GM18873 (cell line): ENCODE measurements at regions not wholly inside any gene's neighbourhood (a gene's known extent, or its start where the extent isn't known, plus 50 kb on each side); places are given as distances from the start of the nearest gene placed in this dataset.

ENCODE experiments used
- ATAC-seq: cut with Tn5 transposase; IDR thresholded peaks from one replicate; pipeline ENCODE4 v1.9.1; 2021; ENCODE audit warnings: mild to moderate bottlenecking, moderate library complexity, moderate number of reproducible peaks; ENCODE audit not compliant: unreplicated experiment, low FRiP score

DNA sequence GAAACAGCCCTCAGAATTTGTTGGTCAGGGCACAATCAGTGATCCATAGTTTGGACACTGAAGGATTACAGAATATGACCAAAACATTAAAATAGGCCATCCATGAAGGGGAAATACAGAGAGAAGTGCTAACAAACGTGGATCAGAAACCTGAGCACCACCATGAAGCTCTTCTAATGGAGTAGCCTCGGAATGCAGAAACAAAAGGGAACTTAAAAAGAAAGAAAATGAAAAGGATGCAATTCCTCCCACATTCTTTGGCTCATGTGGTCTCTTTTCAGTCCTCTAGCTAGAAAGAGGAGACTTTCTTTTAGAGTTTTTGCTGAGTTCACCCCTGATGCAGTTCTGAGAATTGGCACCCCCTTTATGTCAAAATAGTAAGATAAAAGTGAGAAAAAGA lies 989.8 kb upstream of the B3GALT2 start:
- ATAC-seq: no peak

DNA sequence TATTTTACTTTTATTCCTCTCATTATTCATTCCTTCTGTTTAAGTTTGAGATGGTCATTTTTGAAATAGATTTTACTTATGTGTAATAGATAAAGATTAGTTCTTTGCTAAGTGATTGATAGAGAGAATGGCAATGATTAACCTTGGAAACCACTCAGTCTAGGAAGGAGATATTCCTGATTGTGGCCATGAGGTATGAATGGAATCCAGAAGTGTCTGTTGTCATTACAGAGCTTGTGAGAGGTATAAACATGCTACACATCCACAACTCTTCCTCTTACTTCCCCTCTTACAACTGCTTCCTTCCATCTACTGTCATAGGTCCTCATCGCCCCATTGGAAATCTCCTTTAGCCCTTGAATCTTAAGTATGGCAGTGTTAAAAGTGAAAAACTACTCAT lies 988.8 kb upstream of the B3GALT2 start:
- no peak for ATAC-seq

- no peak for ATAC-seq
These were observed 988.1 kb upstream of the B3GALT2 start for GRCh38 chr1:194174528-194174927.

DNA sequence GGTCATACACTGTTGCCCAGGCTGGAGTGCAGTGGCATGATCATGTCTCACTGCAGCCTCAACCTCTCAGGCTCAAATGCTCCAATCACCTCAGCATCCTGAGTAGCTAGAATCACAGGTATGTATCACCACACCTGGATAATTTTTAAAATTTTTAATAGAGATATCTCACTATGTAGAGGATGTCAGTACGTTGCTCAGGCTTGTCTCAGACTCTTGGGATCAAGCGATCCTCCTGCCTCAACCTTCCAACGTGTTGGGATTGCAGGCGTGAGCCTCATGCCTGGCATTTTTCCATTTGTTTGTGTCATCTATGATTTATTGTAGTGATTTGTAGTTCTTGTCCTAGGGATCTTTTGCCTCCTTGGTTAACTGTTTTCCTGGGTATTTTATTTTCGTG lies 985.2 kb upstream of the B3GALT2 start:
- ATAC-seq: no peak

- ATAC-seq: no peak
These were observed 981.7 kb upstream of the B3GALT2 start for GRCh38 chr1:194167956-194168640.

DNA sequence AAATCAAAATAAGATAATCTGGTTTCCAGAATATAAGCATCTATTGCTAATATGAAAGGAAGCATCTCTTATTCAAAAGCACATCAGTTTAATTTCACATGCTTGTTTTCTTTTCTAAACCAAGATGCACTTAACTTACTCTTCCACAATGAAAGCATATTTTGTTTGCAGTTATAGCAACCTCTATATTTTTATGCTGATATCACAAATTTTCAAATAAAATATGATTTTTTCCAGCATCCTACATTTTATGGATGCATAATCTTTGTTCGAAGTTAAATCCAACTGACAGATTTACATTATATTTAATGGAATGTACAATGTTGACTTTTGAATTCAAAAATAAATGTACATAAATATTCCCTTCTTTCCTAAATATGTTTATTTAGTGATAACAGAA lies 978.3 kb upstream of the B3GALT2 start:
- ATAC-seq: no peak

DNA sequence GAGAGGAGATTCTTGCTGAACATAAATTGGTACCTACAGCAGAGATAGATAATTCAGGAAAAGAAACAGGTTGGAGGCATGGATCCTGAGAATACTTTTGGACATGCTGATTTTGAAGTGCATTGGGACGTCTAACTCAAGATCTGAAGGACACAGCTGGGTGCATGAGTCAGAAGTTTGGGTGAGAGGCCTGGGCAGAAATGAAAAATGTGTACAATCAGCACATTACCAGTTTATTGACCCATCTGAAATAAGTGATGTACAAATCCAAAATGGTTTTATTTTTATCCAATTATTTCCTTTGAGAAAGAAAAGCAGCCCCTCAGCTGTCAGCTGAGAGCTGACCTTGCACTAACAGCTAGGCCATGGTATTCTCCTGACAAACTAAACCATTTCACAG lies 975.2 kb upstream of the B3GALT2 start:
- no peak for ATAC-seq

DNA sequence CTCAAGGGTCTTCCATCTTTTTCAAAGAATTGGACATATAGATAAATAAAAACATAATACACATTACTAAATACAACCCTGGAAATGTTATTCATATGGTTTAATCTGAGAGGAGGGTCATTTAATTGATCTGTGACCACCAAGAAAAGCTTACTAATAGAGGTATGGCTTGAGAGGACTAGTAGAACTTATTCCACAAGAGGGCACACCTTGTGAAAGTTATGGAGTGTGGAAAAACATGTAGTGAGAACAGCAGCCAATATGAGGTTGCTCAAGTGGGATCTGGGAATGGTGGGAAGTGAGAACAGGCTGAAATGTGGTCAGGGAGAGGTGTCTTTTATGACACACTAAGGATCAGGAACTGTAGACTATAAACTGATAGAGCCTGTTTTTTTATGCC lies 973.5 kb upstream of the B3GALT2 start:
- ATAC-seq: no peak

DNA sequence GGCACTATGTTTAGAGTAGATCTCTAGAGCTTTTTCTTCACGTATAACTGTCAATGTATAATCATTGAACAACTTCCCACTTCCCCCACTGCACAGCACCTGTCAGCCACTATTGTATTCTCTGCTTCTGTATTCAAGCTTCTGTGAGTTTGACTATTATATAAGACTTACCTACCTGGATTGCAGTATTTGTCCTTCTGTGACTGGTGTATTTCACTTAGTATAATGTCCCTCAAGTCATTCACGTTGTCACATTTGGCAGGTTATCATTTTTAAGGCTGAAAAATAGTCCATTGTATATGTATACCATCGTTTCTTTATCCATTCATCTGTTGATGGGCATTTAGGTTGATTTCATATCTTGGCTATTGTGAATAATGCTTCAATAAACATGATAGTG lies 969.5 kb upstream of the B3GALT2 start:
- ATAC-seq: no peak

DNA sequence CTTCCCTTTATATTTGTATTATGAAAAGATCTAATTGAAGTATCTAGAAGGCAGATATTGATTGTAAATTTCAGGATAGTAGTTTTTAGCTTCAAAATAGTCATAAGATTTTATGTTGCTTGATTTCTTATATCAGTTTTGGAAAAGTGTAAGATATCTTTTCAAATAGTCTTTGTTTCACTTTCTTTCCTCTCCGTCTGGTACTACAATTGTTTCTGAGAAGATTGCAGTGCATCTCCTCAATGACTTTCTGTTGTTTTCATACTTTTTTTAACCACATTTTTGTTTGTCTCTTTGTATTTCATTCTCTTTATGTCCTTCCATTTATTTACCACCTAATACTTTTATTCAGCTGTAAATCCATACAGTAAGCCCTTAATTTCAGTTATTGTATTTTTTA lies 964.6 kb upstream of the B3GALT2 start:
- ATAC-seq: no peak

DNA sequence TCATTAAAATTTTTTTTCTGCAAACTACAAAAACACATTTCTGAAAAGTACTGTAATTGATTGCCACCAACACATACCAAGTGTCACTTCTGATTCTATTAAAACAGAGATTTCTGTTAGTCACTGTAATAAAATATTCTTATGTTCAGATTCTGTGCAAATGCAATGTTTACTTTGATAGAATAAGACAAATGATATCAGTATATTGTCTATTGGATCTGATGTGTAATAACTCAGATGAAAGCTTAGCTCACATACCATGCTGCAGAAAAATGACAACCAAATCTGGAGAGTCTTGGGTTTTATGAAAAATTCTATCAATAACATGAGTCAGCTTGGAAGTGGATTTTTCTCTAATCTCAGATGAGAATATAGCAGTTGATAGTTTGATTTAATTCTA lies 963.8 kb upstream of the B3GALT2 start:
- ATAC-seq: no peak

GRCh38 chr1:194133152-194133551 lies 946.7 kb upstream of the B3GALT2 start:
- no peak for ATAC-seq

DNA sequence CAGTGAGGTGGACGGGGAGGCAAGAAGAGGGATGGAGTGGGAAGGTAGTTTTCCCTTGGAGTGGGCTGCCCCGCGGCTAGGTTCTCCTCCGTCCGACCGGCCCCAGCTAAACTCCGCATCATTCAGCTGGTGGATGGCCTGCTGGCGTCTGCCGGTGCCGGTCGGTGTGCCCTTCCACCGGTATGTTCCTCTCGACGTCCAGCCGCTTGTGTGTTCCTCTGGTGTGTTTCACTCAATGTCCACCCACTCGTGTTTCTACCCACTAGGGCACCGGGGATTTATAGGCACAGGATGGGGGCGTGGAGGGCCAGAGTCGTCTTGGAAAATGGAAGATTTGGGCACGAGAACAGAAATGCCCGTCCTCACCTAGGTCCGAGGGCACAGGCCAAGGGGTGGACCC lies 931.7 kb upstream of the B3GALT2 start:
- no peak for ATAC-seq

GRCh38 chr1:194117582-194117981 lies 931.2 kb upstream of the B3GALT2 start:
- ATAC-seq: no peak

DNA sequence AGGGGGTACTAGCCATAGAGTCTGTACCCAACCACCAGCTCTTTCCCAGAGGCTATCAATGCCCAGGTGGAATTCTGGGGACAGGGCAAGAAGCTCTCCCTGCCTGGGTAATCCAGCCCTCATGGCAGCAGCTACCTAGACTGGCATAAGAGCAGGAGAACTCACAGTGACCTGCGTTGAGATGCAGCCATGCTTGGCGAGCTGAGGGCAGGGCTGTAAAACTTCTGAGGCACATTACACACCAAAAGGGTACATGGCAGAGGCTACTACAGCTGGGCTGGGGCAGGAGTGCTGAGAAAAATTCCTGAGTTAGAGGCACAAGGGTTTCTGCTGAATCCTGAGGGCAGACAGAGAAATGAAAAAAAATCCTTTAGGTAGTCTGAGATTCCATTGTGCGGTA lies 927.9 kb upstream of the B3GALT2 start:
- ATAC-seq: no peak

DNA sequence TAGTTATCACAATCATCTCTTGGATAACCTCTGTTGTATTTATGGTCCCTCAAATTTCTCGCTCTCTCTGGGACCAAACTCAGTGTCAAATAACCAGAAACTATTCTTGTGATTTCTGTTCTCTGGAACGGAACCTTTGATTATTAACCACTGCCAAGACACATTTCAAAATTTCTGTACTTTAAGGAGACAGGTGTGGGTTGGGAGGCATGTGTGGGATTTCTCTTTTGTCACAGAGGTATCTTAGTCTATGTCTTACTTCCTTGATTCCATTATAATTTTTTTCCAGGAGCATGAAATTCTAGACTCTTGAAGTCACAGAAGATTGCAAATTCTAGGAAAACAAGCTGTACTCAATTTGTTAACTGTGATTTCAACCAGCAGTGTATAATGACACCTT lies 919.0 kb upstream of the B3GALT2 start:
- no peak for ATAC-seq

- ATAC-seq: no peak
These were observed 917.9 kb upstream of the B3GALT2 start for GRCh38 chr1:194104247-194104844.

GRCh38 chr1:194103516-194104246 lies 917.3 kb upstream of the B3GALT2 start:
- ATAC-seq: no peak

DNA sequence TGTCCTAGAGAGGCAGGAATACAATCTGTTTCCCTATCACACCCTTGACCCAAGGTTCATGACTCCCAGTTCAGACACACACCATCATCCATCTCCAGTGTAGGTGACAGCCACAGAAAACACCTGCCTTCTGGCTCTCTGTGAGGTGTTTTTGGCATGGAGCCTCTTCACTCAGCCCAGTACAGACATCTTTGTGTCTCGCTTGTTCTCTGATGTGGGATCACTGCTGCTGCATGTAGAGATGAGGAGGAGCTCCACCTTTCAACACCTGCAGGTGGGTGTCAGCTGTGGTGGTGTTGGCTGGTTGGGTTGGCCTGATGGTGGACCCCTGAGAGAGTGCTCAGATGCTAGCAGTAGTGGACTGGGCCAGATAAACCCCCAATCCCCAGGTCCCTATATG lies 916.7 kb upstream of the B3GALT2 start:
- ATAC-seq: no peak

DNA sequence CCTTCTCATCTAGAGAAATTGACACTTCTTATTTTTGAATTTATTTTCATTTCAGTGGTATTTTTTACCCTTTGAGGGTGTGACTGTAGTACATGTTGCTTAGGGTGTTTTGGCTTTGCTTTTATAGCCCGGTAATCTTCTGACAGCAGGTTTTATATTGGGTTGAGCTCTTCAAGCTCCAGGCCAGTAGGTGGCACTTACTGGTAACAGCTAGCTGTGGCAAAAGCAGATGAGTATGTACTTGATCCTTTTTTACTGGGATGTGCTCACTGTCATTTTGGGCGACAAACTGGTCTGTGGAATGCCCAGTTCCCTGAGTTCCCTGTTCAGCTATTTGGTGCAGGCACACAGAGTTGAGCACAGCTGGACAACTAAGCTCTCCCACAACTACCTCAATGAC lies 916.2 kb upstream of the B3GALT2 start:
- ATAC-seq: no peak

DNA sequence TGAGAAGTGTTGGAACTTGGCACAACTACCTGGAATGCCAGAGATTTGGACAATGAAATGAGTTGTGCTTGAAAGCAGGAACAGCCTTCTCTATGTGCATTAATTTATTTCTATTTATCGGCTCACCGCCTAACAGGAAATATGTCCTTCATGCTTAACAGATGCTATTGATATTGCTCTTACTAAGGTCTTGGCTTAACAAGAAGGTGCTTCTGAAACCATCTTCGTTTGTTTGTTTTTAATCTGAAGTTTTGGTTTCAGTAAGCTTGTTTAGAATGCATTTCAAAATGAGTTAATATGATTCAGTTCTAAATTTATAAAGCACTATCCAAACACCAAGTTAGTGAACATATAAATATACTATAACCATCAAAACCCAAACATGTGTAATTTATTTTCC lies 898.3 kb upstream of the B3GALT2 start:
- ATAC-seq: no peak

GRCh38 chr1:194081444-194081843 lies 895.0 kb upstream of the B3GALT2 start:
- ATAC-seq: no peak
